HG03175 (cell line): ENCODE measurements at regions not wholly inside any gene's neighbourhood (a gene's known extent, or its start where the extent isn't known, plus 50 kb on each side); places are given as distances from the start of the nearest gene placed in this dataset.
"Not testable (repeated sequence)": the region's sequence is repeated elsewhere in the genome, so short reads cannot be mapped to it uniquely, and the experiment has no call there.

Experiments
- ATAC-seq: cut with Tn5 transposase; IDR thresholded peaks from one replicate; pipeline ENCODE4 v1.9.1; 2021; ENCODE audit warnings: mild to moderate bottlenecking, moderate library complexity; ENCODE audit not compliant: unreplicated experiment

DNA sequence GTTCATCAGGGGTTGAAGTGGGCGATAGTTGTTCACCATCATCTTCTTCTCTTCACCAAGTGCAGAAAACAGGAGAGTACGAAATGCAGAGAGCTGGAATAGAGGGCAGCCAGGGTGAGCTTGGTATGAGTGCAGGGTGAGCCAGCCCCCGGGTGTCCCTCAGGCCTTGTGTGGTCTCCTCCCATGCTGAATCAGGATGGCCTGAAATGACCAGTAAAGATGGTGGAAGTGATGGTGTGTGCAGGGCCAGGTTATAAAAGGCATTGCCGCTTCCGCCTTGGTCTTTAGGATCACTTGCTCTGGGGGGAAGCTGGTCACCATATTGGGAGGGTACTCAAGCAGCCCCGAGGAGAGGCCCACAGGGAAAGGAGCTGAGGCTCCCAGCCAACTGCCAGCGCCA lies 66.4 kb upstream of the METTL9 start:
- not testable (repeated sequence) for ATAC-seq

DNA sequence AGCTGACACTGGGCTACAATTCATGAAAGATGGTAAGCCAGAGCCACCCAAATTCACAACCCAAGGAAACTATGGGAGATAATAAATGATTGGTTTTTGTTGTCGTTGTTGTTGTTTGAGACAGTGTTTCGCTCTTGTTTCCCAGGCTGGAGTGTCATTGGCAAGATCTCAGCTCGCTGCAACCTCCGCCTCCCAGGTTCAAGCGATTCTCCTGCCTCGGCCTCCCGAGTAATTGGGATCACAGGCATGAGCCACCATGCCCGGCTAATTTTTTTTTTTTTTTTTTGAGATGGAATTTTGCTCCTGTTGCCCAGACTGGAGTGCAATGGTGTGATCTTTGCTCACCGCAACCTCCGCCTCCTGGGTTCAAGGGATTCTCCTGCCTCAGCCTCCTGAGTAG lies 65.9 kb upstream of the METTL9 start:
- ATAC-seq: not testable (repeated sequence)

DNA sequence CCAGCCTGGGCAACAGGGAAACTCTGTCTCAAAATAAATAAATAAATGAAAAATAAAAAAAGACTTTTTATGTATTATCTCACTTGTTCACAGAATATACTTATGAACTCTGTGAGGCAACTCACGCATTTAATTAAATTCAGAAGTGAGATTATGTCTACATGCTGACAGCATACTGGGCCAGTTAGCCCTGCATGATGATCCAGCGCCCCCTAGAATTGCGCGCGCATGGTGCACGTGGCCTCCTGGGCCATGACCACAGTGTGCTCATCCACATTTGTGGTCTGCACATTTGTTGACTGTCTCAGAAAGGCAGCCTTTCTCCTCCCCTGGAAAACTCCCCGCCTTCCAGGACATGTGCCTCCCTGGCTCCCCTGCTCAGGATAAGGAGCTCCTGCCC lies 64.8 kb upstream of the METTL9 start:
- not testable (repeated sequence) for ATAC-seq

DNA sequence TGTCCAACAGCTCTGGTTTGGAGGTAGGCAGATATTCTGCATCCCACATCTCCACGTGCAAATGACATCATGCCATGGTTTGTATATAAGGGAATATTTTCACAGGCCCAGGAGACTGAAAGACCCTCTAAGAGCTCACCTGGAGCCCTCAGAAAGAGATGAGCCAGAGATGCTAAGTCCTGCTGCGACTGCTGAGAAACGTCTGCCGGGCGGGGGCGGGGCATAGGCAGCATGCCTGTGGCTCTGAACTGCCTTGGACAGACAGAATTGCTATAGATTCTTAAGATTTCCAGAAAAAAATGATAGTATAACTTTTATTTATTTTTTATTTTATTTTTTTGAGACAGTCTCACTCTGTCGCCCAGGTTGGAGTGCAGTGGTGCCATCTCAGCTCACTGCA lies 64.2 kb upstream of the METTL9 start:
- not testable (repeated sequence) for ATAC-seq

DNA sequence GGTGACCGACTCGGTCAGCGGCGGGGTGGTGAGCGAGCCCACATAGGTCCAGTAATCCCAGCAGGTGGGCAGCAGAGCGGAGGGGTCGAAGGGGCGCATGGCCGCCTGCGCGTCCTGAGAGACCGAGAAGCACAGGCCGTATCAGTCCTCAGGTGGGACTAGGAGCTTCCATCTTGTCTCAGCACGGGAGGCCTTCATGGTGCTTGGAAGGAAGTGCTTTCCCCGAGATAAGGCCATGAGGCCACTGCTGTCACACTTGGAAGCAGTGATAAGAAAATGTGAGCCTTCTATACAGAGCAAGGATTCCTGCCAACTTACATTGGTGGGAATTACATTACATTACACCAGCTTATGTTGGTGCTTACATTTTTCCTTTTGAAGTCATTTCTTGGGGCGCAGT lies 62.6 kb upstream of the METTL9 start:
- not testable (repeated sequence) for ATAC-seq

DNA sequence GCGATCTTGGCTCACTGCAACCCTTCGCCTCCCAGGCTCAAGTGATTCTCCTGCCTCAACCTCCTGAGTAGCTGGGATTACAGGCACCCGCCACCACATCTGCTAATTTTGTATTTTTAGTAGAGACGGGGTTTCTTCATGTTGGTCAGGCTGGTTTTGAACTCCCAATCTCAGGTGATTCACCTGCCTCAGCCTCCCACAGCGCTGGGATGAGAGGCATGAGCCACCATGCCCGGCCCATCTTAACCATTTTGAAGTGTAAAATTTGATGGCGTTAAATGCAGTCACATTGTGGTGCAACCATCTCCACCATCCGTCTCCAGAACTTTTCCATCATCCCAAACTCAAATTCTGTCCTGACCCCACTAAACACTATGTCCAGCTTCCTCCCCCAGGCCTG lies 61.8 kb upstream of the METTL9 start:
- not testable (repeated sequence) for ATAC-seq

DNA sequence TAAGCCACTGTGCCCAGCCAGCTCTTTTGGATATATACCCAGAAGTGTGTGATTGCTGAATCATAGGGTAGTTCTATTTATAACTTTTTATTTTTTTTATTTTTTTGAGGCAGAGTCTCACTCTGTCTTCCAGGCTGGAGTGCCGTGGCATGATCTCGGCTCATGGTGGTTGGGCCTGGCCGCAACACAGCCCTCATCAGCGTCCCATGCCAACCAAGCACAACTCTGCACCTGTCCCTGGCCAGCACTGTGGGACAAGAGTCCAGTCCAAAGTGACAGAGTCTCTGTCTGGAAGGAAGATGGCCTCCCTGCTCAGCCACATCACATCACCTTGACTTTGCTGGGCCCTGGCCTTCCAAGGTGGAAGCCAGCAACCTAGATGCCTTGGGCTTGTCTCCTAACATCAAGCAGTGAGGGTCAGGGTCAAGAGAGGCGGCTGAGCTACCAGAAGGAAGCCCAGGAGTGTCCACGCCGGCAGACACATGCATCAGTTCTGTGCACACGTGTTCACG lies 60.2 kb upstream of the METTL9 start:
- ATAC-seq: not testable (repeated sequence)

DNA sequence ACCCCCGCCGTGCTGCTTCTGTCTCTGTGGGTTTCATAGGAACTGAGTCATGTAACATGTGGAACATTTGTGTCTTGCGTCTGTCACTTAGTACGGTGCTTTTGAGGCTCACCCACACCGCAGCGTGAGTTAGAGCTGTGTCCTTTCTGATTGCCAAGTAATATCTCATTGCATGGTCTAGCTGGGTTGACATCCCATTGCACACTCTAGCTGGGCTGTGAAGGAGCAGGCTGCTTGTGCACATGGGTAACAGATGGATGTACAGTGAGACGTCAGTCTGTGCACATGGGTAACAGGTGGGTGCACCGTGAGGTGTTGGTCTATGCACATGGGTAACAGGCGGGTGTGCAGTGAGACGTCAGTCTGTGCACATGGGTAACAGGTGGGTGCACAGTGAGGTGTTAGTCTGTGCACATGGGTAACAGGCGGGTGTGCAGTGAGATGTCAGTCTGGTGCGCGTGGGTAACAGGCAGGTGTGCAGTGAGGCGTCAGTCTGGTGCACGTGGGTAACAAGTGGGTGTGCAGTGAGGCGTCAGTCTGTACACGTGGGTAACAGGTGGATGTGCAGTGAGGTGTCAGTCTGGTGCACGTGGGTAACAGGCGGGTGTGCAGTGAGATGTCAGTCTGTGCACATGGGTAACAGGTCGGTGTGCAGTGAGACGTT lies 58.5 kb upstream of the METTL9 start:
- peak; percentile 47 for ATAC-seq

DNA sequence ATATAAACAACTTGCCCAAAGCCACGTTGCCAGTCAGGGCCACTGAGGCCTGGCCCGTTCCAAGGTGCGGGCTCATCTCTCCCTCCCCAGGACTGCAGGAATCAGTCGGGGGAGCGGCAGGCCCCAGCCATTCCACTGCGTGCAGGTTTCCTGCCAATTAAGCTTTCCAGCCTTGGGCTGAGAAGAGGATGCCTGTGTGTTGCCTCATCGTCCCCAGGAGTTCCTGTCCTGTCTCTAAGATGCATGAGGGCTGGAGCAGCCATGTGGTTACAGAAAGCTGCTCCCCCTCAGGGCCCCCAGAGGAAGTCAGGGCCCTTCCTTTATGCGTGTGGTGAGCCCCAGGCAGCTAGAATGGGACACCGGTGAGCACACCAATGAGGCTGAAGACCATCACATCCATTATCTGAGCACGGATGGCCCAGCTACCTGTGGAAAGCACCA lies 57.7 kb upstream of the METTL9 start:
- peak; percentile 53 for ATAC-seq

DNA sequence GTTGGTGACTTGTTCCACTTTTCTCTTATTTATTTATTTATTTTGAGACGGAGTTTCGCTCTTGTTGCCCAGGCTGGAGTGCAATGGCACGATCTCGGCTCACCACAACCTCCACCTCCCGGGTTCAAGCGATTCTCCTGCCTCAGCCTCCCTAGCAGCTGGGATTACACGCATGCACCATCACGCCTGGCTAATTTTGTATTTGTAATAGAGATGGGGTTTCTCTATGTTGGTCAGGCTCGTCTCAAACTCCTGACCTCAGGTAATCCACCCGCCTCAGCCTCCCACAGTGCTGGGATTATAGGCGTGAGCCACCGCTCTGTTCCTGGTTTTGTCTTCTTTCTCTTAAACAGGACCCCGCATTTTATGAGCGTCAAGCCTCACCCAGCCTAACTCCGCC lies 57.3 kb upstream of the METTL9 start:
- not testable (repeated sequence) for ATAC-seq

DNA sequence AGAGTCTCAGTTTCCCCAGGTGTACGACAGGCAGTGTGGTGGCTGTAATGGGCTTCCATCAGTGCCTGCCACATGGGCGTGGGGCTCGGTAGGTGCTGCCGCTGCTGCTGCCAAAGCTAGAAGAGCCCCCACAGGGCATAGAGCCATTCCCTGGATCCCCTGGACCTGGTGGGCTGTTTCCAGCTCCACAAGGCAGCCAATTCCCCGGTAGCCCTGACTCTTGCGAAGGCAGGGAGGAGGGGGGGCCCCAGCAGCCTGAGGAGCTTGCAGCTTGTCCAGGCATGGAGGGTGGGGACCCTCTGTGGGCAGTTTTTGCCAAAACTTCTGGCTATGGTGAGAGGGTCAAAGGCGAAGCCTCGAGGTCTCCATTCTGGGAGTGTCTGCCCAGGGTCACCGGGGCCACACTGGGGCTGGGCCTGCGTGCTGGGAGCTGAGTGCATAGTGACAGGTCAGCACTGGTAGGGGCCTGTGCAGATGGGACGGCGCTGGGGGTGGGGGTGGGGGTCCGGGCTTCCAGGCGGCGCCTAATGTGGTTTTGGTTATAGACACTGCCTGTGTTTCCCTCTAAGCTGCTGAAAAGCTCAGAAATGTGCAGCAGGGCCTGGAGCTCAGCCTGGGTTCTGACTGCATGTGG lies 56.8 kb upstream of the METTL9 start:
- ATAC-seq: not testable (repeated sequence)

DNA sequence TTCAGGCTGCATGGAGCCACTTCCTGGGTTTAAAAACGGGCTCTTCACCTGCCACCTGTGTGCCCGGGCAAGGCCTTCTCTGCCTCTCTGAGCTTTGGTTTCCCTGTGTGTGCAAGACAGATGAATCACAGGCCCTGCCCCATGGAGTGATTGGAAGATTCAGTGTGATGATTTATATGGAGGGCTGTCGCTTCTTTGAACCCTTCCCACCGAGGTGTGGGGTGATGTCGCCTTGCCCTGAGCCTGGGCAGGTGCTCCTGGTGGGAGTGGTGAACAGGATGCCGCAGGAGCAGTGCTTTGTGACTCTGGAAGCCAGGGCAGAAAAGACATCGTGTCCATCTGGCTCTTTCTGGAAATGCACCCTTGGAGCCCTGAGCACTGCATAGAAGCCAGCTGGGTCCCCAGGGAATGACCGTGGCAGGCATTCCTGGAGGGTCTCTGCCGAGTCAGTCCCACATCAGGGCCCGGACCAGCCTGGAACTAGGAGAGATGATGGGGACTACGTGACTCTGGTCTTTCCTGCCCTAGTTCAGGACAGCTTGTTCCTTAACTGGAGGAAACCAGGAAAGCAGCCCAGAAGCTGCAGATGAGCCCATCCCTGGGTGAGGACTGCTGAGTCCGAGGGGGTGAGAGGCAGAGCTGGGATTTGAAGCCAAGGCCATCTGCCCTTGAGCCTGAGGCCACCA lies 56.1 kb upstream of the METTL9 start:
- not testable (repeated sequence) for ATAC-seq

DNA sequence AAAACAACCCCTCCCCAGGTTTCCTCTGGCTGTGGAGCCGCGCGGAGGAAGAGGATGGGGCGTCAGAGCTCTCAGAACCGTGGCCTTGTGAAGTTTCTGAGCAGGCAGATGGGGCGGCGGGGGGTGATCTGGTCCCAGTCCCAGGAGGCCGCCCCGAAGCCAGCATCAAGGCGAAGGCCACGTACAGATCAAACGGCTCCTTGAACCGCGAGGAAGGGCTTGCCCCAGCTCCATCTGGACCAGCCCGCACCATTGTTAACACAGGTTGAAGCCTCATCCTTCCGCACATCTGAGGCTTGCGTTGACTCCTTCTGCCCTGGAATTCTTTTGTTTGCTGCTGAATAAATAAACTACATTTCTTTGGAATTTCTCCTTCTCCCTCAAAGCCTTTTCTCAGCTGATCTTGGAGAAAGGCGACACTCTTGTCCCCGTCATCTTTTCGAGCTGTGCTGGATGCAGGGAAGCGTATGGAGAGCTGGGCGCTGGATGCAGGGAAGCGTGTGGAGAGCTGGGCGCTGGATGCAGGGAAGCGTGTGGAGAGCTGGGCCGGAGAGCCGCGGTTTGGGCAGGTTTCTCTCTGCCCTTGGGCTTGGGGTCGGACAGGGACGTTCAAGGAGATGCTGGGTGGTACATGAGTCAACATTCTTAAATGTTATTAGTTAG lies 53.6 kb upstream of the METTL9 start:
- not testable (repeated sequence) for ATAC-seq

DNA sequence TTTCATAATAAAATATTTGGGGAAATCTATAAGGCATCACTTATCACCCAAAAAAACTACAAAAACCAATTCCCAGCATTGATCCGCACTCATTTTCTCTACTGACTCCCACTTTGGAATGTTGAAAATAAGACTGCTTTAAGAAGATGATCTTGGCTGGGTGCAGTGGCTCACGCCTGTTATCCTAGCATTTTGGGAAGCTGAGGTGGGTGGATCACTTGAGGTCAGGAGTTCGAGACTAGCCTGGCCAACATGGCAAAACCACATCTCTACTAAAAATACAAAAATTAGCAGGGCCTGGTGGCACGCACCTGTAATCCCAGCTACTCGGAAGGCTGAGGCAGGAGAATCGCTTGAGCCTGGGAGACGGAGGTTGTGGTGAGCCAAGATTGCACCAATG lies 50.0 kb upstream of the METTL9 start:
- not testable (repeated sequence) for ATAC-seq
